GM20000 (cell line): ENCODE measurements at regions not wholly inside any gene's neighbourhood (a gene's known extent, or its start where the extent isn't known, plus 50 kb on each side); places are given as distances from the start of the nearest gene placed in this dataset.

Experiments used
- DNase-seq: peaks from one replicate; pipeline ENCODE4 v3.0.0; 2012; ENCODE audit warnings: low spot score
- TF ChIP-seq, protein P1 (sequence below): IDR thresholded peaks from 2 replicates; pipeline ENCODE4 v1.5.1; 2012; ENCODE audit warnings: mild to moderate bottlenecking, control low read depth; ENCODE audit errors: extremely low read depth, missing control alignments

DNA sequence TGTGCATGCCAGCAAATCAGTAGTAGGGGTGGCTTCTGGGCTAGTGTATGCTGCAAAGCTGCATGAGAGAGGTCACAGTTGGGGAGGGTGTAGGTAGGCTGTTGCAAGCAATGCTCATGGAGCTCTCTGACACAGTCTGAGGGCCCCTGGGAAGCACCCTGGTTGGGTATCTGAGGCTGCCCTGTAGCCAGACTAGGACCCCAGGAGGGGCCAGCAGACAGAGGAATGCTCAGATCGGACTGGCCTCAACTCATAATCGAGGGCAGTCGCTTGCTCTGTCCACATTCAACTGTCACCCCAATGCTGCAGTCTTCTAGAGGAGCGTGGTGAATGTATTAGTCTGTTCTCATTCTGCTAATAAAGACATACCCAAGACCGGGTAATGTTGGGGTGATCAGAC is 204.0 kb upstream of the ALG10 start:
- DNase-seq: no peak
- TF ChIP-seq, protein P1, sequence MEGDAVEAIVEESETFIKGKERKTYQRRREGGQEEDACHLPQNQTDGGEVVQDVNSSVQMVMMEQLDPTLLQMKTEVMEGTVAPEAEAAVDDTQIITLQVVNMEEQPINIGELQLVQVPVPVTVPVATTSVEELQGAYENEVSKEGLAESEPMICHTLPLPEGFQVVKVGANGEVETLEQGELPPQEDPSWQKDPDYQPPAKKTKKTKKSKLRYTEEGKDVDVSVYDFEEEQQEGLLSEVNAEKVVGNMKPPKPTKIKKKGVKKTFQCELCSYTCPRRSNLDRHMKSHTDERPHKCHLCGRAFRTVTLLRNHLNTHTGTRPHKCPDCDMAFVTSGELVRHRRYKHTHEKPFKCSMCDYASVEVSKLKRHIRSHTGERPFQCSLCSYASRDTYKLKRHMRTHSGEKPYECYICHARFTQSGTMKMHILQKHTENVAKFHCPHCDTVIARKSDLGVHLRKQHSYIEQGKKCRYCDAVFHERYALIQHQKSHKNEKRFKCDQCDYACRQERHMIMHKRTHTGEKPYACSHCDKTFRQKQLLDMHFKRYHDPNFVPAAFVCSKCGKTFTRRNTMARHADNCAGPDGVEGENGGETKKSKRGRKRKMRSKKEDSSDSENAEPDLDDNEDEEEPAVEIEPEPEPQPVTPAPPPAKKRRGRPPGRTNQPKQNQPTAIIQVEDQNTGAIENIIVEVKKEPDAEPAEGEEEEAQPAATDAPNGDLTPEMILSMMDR: no peak

- DNase-seq: no peak
- TF ChIP-seq, protein P1: no peak
Measured at GRCh38 chr12:33825442-33825841, 196.9 kb upstream of the ALG10 start.

DNA sequence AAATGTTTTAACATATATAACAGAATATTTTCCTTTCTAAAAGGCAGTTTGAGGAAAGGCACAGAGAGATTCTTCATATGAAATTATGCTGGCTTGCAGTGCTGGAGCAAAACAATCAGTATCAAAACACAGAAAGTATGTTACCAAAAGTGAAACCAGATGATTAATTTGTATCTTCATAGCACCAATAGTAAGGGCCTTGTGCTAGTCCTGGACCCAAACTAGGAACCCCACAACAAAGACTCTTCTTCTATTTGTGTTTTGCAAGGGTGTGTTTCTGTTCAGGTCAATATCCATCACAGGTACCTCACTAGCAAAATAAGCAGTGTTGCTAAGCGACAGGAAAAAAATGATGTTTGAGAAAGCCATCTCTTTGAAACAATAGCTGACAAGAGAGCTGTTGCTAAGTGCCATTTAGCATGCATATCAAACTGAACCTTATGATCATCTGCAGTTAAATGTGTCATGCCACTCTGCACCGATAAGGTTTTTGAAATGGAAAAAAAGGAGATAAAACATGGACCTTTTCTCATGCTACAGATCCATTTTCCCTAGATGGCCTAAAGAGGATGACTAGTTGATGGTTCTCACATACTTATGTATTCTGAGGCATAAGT is 196.2 kb upstream of the ALG10 start:
- TF ChIP-seq, protein P1: no peak

DNA sequence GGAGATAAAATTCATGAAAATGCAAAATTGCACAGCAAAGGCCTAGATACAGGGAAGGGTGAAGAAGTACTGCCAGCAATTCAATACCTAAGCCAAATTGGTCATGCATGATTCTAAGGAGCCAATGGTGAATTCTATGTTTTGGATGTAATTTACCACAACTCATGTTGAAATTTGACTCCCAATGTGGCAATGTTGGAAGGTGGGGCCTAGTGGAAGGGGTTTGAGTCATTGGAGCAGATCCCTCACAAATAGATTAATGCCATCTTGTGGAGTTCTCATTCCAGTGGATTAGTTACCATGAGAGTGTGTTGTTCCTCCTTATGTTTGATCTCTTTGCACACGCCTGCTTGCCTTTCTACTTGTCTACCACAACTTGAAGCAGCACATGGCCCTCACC is 194.0 kb upstream of the ALG10 start:
- TF ChIP-seq, protein P1: no peak
- DNase-seq: no peak

More for the DNA sequence above, 196.2 kb upstream of the ALG10 start:
- no peak for DNase-seq

- TF ChIP-seq, protein P1: no peak
- no peak for DNase-seq
Measured at GRCh38 chr12:33830070-33830469, 192.2 kb upstream of the ALG10 start.

- TF ChIP-seq, protein P1: no peak
- DNase-seq: no peak
Measured at GRCh38 chr12:33832900-33833299, 189.4 kb upstream of the ALG10 start.

DNA sequence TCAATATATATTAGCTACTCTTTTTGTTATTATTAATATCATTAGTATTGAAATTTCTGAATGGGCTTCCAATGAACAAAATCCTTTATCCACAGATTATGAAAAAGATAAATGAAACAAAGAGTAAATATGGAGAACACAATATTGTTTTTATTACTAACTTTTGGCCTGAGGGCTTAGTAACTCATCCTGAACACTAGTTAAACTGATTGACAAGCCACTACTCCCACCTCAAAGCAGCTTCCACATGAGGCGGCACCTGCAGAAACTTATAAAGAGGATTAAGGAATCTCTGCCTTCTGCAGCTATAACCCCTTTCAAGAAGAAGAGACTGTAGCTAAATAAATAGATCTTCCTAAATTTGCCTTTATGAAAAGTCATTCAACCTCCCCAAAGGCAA is 187.6 kb upstream of the ALG10 start:
- DNase-seq: no peak
- TF ChIP-seq, protein P1: no peak
